Smooth muscle cell (in vitro differentiated cells): ENCODE measurements at regions not wholly inside any gene's neighbourhood (a gene's known extent, or its start where the extent isn't known, plus 50 kb on each side); places are given as distances from the start of the nearest gene placed in this dataset.

Experiments used
- DNase-seq: peaks from one replicate; lab custom pipeline; 2025; ENCODE audit not compliant: unreplicated experiment; lab: John Stamatoyannopoulos, UW
- H2AFZ ChIP-seq: fragments of 200-600 bp; sonication (generic); 2 replicates; pipeline ENCODE4 v1.6.0; 2016; ENCODE audit warnings: antibody characterized with exemption, low read depth, mild to moderate bottlenecking
- H3F3A ChIP-seq: fragments of 200-600 bp; sonication (generic); 2 replicates; pipeline ENCODE4 v1.6.0; 2017; ENCODE audit warnings: antibody characterized with exemption, low read depth
- H3K27ac ChIP-seq: fragments of 200-600 bp; sonication (generic); 2 replicates; pipeline ENCODE4 v1.5.1; 2016; ENCODE audit warnings: low read depth, mild to moderate bottlenecking
- H3K27me3 ChIP-seq: fragments of 200-600 bp; sonication (generic); 2 replicates; pipeline ENCODE4 v1.6.1; 2016; ENCODE audit warnings: low read depth, mild to moderate bottlenecking
- H3K36me3 ChIP-seq: fragments of 200-600 bp; sonication (generic); 2 replicates; pipeline ENCODE4 v1.5.1; 2016; ENCODE audit warnings: low read depth
- H3K4me1 ChIP-seq: fragments of 200-600 bp; sonication (generic); 2 replicates; pipeline ENCODE4 v1.5.1; 2016; ENCODE audit warnings: low read depth
- H3K4me2 ChIP-seq: fragments of 200-600 bp; sonication (generic); 2 replicates; pipeline ENCODE4 v1.6.0; 2016; ENCODE audit warnings: mild to moderate bottlenecking
- H3K4me3 ChIP-seq: fragments of 200-600 bp; sonication (generic); 2 replicates; pipeline ENCODE4 v1.5.1; 2016; ENCODE audit warnings: mild to moderate bottlenecking
- H3K79me2 ChIP-seq: fragments of 200-600 bp; sonication (generic); 2 replicates; pipeline ENCODE4 v1.6.0; 2016; ENCODE audit warnings: low read depth, mild to moderate bottlenecking
- H3K9ac ChIP-seq: fragments of 200-600 bp; sonication (generic); 2 replicates; pipeline ENCODE4 v1.6.0; 2016; ENCODE audit warnings: low read depth
- H3K9me3 ChIP-seq: fragments of 200-600 bp; sonication (generic); replicated peaks from 2 replicates; pipeline ENCODE4 v1.5.1; 2016; ENCODE audit warnings: low read depth
- H4K20me1 ChIP-seq: fragments of 200-600 bp; sonication (generic); 2 replicates; pipeline ENCODE4 v1.6.0; 2016; ENCODE audit warnings: low read depth
- WGBS: methylation state at CpG from one replicate; pipeline ENCODE4 v1.1.7; 2016; ENCODE audit warnings: low lambda C conversion rate; 5-methylcytosine and 5-hydroxymethylcytosine counted together
- TF ChIP-seq, protein P1 (sequence below): fragments of 200-600 bp; sonication (generic); IDR thresholded peaks from 2 replicates; pipeline ENCODE4 v1.5.1; 2017; ENCODE audit warnings: borderline replicate concordance, mild to moderate bottlenecking, antibody characterized with exemption; ENCODE audit not compliant: insufficient read depth, poor library complexity, severe bottlenecking

- TF ChIP-seq, protein P1, sequence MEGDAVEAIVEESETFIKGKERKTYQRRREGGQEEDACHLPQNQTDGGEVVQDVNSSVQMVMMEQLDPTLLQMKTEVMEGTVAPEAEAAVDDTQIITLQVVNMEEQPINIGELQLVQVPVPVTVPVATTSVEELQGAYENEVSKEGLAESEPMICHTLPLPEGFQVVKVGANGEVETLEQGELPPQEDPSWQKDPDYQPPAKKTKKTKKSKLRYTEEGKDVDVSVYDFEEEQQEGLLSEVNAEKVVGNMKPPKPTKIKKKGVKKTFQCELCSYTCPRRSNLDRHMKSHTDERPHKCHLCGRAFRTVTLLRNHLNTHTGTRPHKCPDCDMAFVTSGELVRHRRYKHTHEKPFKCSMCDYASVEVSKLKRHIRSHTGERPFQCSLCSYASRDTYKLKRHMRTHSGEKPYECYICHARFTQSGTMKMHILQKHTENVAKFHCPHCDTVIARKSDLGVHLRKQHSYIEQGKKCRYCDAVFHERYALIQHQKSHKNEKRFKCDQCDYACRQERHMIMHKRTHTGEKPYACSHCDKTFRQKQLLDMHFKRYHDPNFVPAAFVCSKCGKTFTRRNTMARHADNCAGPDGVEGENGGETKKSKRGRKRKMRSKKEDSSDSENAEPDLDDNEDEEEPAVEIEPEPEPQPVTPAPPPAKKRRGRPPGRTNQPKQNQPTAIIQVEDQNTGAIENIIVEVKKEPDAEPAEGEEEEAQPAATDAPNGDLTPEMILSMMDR: no peak
- Histone ChIP-seq H3K4me2 (no peak overlapping the region), H3K27me3 (no peaks in the 10 kb centered on the region), H3K27ac (no peak overlapping the region), H3K36me3 (no peaks in the 10 kb centered on the region), H4K20me1 (no peaks in the 10 kb centered on the region), H3K4me3 (no peak overlapping the region), H3F3A (no peaks in the 10 kb centered on the region), H3K4me1 (no peaks in the 10 kb centered on the region), H2AFZ (no peak overlapping the region), H3K9ac (no peak overlapping the region), H3K9me3 (no peaks in the 10 kb centered on the region), H3K79me2 (no peaks in the 10 kb centered on the region)
- WGBS: 84% methylated on average over 3 of the region's 3 CpGs
- DNase-seq: no peak
These were observed 85.2 kb downstream of the ELOVL4 start for GRCh38 chr6:79862126-79862525.

DNA sequence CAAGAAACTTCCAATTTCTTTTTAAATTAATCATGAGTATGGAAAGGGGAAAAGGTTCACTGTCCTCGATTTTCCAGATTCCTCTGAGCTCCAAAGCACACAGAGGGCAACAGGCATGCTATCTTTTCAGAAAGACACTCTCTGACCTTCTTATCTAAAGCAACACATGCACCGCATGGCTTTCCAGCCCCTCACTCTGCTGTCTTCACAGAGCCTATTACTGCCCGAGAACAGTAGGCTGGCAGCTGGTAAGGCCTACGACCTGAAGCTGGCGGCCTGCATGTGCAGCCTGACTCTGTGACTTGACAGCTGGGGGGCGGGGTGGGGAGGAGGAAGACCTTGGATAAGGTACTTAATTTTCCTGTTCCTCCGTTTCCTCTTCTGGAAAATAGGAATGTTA lies 86.3 kb downstream of the ELOVL4 start:
- Histone ChIP-seq H3K4me2 (no peak overlapping the region), H3K9ac (no peak overlapping the region), H3K9me3 (no peaks in the 10 kb centered on the region), H3K4me1 (no peaks in the 10 kb centered on the region), H3K36me3 (no peaks in the 10 kb centered on the region), H3K27ac (no peak overlapping the region), H3K27me3 (no peaks in the 10 kb centered on the region), H4K20me1 (no peaks in the 10 kb centered on the region), H3K79me2 (no peaks in the 10 kb centered on the region), H3F3A (no peaks in the 10 kb centered on the region), H3K4me3 (no peak overlapping the region), H2AFZ (no peak overlapping the region)
- 72% methylated on average over 7 of the region's 7 CpGs for WGBS
- DNase-seq: no peak
- TF ChIP-seq, protein P1: no peak

- H3K4me1 ChIP-seq: no peaks in the 10 kb centered on the region
- no peaks in the 10 kb centered on the region for H3K36me3 ChIP-seq
- 92% methylated on average over 1 of the region's 1 CpG for WGBS
- H3F3A ChIP-seq: no peaks in the 10 kb centered on the region
- H4K20me1 ChIP-seq: no peaks in the 10 kb centered on the region
- TF ChIP-seq, protein P1: no peak
- H3K4me3 ChIP-seq: no peak overlapping the region
- no peak overlapping the region for H3K4me2 ChIP-seq
- no peak overlapping the region for H2AFZ ChIP-seq
- H3K27ac ChIP-seq: no peak overlapping the region
- H3K9me3 ChIP-seq: no peaks in the 10 kb centered on the region
- H3K27me3 ChIP-seq: no peaks in the 10 kb centered on the region
- no peak for DNase-seq
- H3K9ac ChIP-seq: no peak overlapping the region
- H3K79me2 ChIP-seq: no peaks in the 10 kb centered on the region
These were observed 99.9 kb downstream of the ELOVL4 start for GRCh38 chr6:79847426-79847825.

- no peak overlapping the region for H3K9ac ChIP-seq
- H3K27ac ChIP-seq: no peak overlapping the region
- 90% methylated on average over 3 of the region's 3 CpGs for WGBS
- H3K4me2 ChIP-seq: no peak overlapping the region
- H3K4me1 ChIP-seq: no peaks in the 10 kb centered on the region
- no peak overlapping the region for H3K4me3 ChIP-seq
- H2AFZ ChIP-seq: no peak overlapping the region
- no peaks in the 10 kb centered on the region for H3F3A ChIP-seq
- H3K27me3 ChIP-seq: no peaks in the 10 kb centered on the region
- TF ChIP-seq, protein P1: no peak
- H3K36me3 ChIP-seq: no peaks in the 10 kb centered on the region
- no peaks in the 10 kb centered on the region for H3K79me2 ChIP-seq
- H3K9me3 ChIP-seq: no peaks in the 10 kb centered on the region
- no peak for DNase-seq
- no peaks in the 10 kb centered on the region for H4K20me1 ChIP-seq
These were observed 104.8 kb downstream of the ELOVL4 start for GRCh38 chr6:79842376-79843040.
